Loucy (cell line): ENCODE measurements at regions not wholly inside any gene's neighbourhood (a gene's known extent, or its start where the extent isn't known, plus 50 kb on each side); places are given as distances from the start of the nearest gene placed in this dataset.

Source experiments
- H2AFZ ChIP-seq: fragments of 200-600 bp; sonication (generic); 2 replicates; pipeline ENCODE4 v1.6.0; 2016; ENCODE audit warnings: antibody characterized with exemption, mild to moderate bottlenecking, low read length, moderate library complexity
- H3F3A ChIP-seq: fragments of 200-600 bp; 2 replicates; pipeline ENCODE4 v1.6.0; 2016; ENCODE audit warnings: antibody characterized with exemption, low read depth, mild to moderate bottlenecking
- H3K27me3 ChIP-seq: fragments of 200-600 bp; sonication (generic); 2 replicates; pipeline ENCODE4 v1.6.1; 2014; ENCODE audit warnings: low read length, mild to moderate bottlenecking; ENCODE audit not compliant: insufficient read depth, poor library complexity, severe bottlenecking
- H3K36me3 ChIP-seq: fragments of 200-600 bp; sonication (generic); 2 replicates; pipeline ENCODE4 v1.6.1; 2016; ENCODE audit warnings: low read length; ENCODE audit not compliant: insufficient read depth
- H3K4me1 ChIP-seq: fragments of 200-600 bp; sonication (generic); 2 replicates; pipeline ENCODE4 v1.5.1; 2014; ENCODE audit warnings: low read length, mild to moderate bottlenecking; ENCODE audit not compliant: insufficient read depth, poor library complexity, severe bottlenecking
- H3K4me2 ChIP-seq: fragments of 200-600 bp; sonication (generic); 2 replicates; pipeline ENCODE4 v1.6.0; 2014; ENCODE audit warnings: antibody characterized with exemption, low read length, low read depth, mild to moderate bottlenecking; ENCODE audit not compliant: poor library complexity, severe bottlenecking
- H3K4me3 ChIP-seq: fragments of 200-600 bp; sonication (generic); 2 replicates; pipeline ENCODE4 v1.5.1; 2014; ENCODE audit warnings: low read length, mild to moderate bottlenecking, mixed read lengths; ENCODE audit not compliant: poor library complexity, severe bottlenecking
- H3K79me2 ChIP-seq: fragments of 200-600 bp; sonication (generic); 2 replicates; pipeline ENCODE4 v1.6.1; 2014; ENCODE audit warnings: low read length; ENCODE audit not compliant: insufficient read depth
- H3K9ac ChIP-seq: fragments of 200-600 bp; sonication (generic); 2 replicates; pipeline ENCODE4 v1.6.0; 2014; ENCODE audit warnings: mild to moderate bottlenecking, low read depth, low read length, moderate library complexity; ENCODE audit not compliant: poor library complexity, severe bottlenecking
- H3K9me2 ChIP-seq: fragments of 200-600 bp; sonication (generic); replicated peaks from 2 replicates; pipeline ENCODE4 v1.6.1; 2016; ENCODE audit warnings: low read depth, low read length, mixed read lengths
- H3K9me3 ChIP-seq: fragments of 200-600 bp; sonication (generic); 2 replicates; pipeline ENCODE4 v1.6.1; 2014; ENCODE audit warnings: mild to moderate bottlenecking, antibody characterized with exemption, low read length, low read depth; ENCODE audit not compliant: insufficient read depth
- H4K20me1 ChIP-seq: fragments of 200-600 bp; sonication (generic); 2 replicates; pipeline ENCODE4 v1.6.0; 2014; ENCODE audit warnings: antibody characterized with exemption, low read length, mild to moderate bottlenecking; ENCODE audit not compliant: insufficient read depth, poor library complexity, severe bottlenecking
- CTCF ChIP-seq: fragments of 200-600 bp; sonication (generic); conservative IDR thresholded peaks from 2 replicates; pipeline ENCODE4 v1.5.1; 2014; ENCODE audit warnings: mild to moderate bottlenecking, antibody characterized with exemption, low read length
- EZH2phosphoT487 ChIP-seq: fragments of 200-600 bp; IDR thresholded peaks from 2 replicates; pipeline ENCODE4 v1.6.1; 2018; ENCODE audit warnings: antibody characterized with exemption, mild to moderate bottlenecking, moderate library complexity, borderline replicate concordance

GRCh38 chr2:117512307-117512706, 302.2 kb upstream of the DDX18 start:
- TF ChIP-seq CTCF (peak; percentile 22; the same call in 1 of the 2 replicates), EZH2phosphoT487 (no peak)
- H3K4me2 ChIP-seq: no peak overlapping the region
- no peaks in the 10 kb centered on the region for H3K79me2 ChIP-seq
- no peak overlapping the region for H2AFZ ChIP-seq
- no peak overlapping the region for H3K9ac ChIP-seq
- H3K4me1 ChIP-seq: no peaks in the 10 kb centered on the region
- H3F3A ChIP-seq: no peaks in the 10 kb centered on the region
- no peaks in the 10 kb centered on the region for H3K36me3 ChIP-seq
- H3K9me3 ChIP-seq: no peaks in the 10 kb centered on the region
- no peaks in the 10 kb centered on the region for H3K27me3 ChIP-seq
- no peaks in the 10 kb centered on the region for H4K20me1 ChIP-seq
- no peak overlapping the region for H3K4me3 ChIP-seq
- H3K9me2 ChIP-seq: no peaks in the 10 kb centered on the region

DNA sequence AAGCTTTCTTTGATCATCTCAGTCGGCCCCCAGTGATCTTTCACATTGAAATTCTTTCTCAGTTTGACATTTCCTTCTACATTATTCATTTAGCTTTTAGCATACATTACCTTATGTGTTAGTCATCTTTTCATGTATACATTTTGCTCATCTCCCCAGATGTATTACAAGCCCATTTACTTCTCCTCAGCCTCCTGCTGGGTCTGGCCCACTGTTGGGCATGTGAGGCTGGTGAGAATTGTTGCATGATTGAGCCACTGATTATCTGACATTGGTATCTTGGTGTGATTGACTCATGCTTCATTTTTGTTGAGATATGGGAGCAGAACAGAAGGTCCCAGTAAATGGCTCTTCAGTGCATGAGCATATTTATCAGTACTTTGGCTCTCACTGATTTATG, 300.1 kb upstream of the DDX18 start:
- H3K4me3 ChIP-seq: no peak overlapping the region
- TF ChIP-seq CTCF (no peak), EZH2phosphoT487 (no peak)
- H3K36me3 ChIP-seq: no peaks in the 10 kb centered on the region
- no peak overlapping the region for H3K9ac ChIP-seq
- H2AFZ ChIP-seq: no peak overlapping the region
- H3K4me2 ChIP-seq: no peak overlapping the region
- no peaks in the 10 kb centered on the region for H3K9me2 ChIP-seq
- H3K4me1 ChIP-seq: no peaks in the 10 kb centered on the region
- no peaks in the 10 kb centered on the region for H3K79me2 ChIP-seq
- H3F3A ChIP-seq: no peaks in the 10 kb centered on the region
- H4K20me1 ChIP-seq: no peaks in the 10 kb centered on the region
- no peaks in the 10 kb centered on the region for H3K27me3 ChIP-seq
- H3K9me3 ChIP-seq: no peaks in the 10 kb centered on the region

GRCh38 chr2:117519238-117519637, 295.3 kb upstream of the DDX18 start:
- Histone ChIP-seq H3K4me2 (no peak overlapping the region), H3K9ac (no peak overlapping the region), H4K20me1 (no peaks in the 10 kb centered on the region), H2AFZ (no peak overlapping the region), H3K4me1 (peaks cover 16% of the 10 kb centered on the region), H3K27me3 (no peaks in the 10 kb centered on the region), H3F3A (no peaks in the 10 kb centered on the region), H3K9me3 (no peaks in the 10 kb centered on the region), H3K9me2 (no peaks in the 10 kb centered on the region), H3K4me3 (no peak overlapping the region), H3K36me3 (no peaks in the 10 kb centered on the region), H3K79me2 (no peaks in the 10 kb centered on the region)
- TF ChIP-seq CTCF: no peak
